ENCODE measurements at regions not wholly inside any gene's neighbourhood (a gene's known extent, or its start where the extent isn't known, plus 50 kb on each side); places are given as distances from the start of the nearest gene placed in this dataset.

DNA sequence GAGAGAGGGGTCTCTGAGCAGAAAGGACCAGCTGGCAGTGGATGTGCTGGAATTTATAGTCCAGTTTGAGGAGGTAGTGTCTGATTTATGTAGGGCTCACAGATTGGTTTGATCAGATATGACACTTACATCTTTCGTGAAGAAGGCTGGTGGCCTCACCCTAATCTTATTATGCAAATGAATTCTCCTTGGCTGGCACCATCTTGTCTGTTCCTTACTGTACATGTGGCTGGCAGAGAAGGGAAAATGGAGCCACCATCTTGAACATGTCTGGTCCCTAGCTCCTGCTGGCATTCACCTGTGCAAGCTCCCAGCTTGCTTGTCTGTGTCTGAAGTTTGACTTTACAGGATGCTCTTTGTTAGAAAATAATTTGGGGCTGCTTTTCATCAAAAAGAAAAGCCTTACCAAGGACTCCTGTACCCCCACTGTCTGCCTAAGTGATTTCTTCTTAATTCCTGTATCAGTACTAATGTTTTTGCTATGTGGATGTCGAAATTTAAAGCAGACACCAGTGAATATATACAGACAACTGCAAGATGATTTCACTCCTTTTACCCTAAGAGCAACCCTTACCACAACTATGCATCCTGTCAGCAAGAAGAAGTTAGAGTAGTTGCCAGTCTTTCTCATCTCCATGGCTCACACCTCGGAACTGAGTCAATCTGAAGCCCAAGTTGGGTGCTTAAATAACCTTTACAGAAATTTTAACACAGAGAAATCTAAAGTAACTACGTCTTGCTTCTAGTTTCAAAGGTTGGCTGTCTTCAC is 322.0 kb upstream of the SEMA3D start:
- TF ChIP-seq, protein P1, sequence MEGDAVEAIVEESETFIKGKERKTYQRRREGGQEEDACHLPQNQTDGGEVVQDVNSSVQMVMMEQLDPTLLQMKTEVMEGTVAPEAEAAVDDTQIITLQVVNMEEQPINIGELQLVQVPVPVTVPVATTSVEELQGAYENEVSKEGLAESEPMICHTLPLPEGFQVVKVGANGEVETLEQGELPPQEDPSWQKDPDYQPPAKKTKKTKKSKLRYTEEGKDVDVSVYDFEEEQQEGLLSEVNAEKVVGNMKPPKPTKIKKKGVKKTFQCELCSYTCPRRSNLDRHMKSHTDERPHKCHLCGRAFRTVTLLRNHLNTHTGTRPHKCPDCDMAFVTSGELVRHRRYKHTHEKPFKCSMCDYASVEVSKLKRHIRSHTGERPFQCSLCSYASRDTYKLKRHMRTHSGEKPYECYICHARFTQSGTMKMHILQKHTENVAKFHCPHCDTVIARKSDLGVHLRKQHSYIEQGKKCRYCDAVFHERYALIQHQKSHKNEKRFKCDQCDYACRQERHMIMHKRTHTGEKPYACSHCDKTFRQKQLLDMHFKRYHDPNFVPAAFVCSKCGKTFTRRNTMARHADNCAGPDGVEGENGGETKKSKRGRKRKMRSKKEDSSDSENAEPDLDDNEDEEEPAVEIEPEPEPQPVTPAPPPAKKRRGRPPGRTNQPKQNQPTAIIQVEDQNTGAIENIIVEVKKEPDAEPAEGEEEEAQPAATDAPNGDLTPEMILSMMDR (IDR thresholded peaks at IDR 0.05), result no peak
- no peak for TF ChIP-seq POLR2A (IDR thresholded peaks at IDR 0.05)

Measured in lower leg skin (tissue), 3 donors.